HEK293T (cell line): ENCODE measurements at regions not wholly inside any gene's neighbourhood (a gene's known extent, or its start where the extent isn't known, plus 50 kb on each side); places are given as distances from the start of the nearest gene placed in this dataset.

Experiments used
- ARNT ChIP-seq: fragments of 450-650 bp; IDR thresholded peaks from 2 replicates; pipeline ENCODE4 v1.6.1; 2017; ENCODE audit warnings: mild to moderate bottlenecking
- BHLHE40 ChIP-seq: fragments of 450-650 bp; IDR thresholded peaks from 2 replicates; pipeline ENCODE4 v1.6.1; 2016; ENCODE audit warnings: mild to moderate bottlenecking, moderate library complexity, borderline replicate concordance
- FOXA1 ChIP-seq: fragments of 450-650 bp; IDR thresholded peaks from 2 replicates; pipeline ENCODE4 v1.6.1; 2016; ENCODE audit warnings: mild to moderate bottlenecking
- FOXK2 ChIP-seq: fragments of 450-650 bp; IDR thresholded peaks from 2 replicates; pipeline ENCODE4 v1.6.1; 2016; ENCODE audit warnings: mild to moderate bottlenecking
- FOXM1 ChIP-seq: fragments of 450-650 bp; IDR thresholded peaks from 2 replicates; pipeline ENCODE4 v1.6.1; 2017; ENCODE audit warnings: mild to moderate bottlenecking, borderline replicate concordance
- LEF1 ChIP-seq: fragments of 450-650 bp; IDR thresholded peaks from 2 replicates; pipeline ENCODE4 v1.6.1; 2017; ENCODE audit warnings: mild to moderate bottlenecking, borderline replicate concordance
- PKNOX1 ChIP-seq: fragments of 450-650 bp; IDR thresholded peaks from 2 replicates; pipeline ENCODE4 v1.6.1; 2016
- SP1 ChIP-seq: fragments of 450-650 bp; IDR thresholded peaks from 2 replicates; pipeline ENCODE4 v1.6.1; 2017
- SUZ12 ChIP-seq: fragments of 450-650 bp; IDR thresholded peaks from 2 replicates; pipeline ENCODE4 v1.6.1; 2016; ENCODE audit warnings: mild to moderate bottlenecking
- TARDBP ChIP-seq: fragments of 450-650 bp; IDR thresholded peaks from 2 replicates; pipeline ENCODE4 v1.6.1; 2016
- ZNF384 ChIP-seq: fragments of 450-650 bp; IDR thresholded peaks from 2 replicates; pipeline ENCODE4 v1.6.1; 2016

DNA sequence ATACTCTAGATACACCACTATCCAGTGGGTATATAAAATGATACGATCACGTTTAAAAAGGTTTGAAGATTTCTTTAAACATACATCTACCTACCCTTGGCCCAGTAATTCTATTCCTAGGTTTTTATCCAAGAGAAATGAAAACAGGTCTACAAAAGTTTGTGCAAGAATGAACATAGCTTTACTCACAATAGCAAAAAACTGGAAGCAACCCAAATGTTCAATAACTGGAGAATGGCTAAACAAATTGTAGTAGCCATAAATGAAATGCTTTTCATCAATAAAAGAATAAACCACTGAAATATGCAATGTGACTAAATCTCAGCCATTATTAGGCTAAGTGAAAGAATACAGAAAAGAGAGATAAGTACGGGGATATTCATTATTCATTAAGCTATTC lies 438.9 kb downstream of the ARHGEF28 start:
- TF ChIP-seq ARNT (no peak), ZNF384 (no peak), FOXA1 (no peak), FOXM1 (no peak), SP1 (no peak), LEF1 (no peak), FOXK2 (no peak), BHLHE40 (no peak), PKNOX1 (no peak), TARDBP (no peak), SUZ12 (no peak)
